Left ventricle myocardium inferior (tissue), 1 donor: ENCODE measurements at regions not wholly inside any gene's neighbourhood (a gene's known extent, or its start where the extent isn't known, plus 50 kb on each side); places are given as distances from the start of the nearest gene placed in this dataset.

Experiments
- DNase-seq: peaks from one replicate; pipeline ENCODE4 v3.0.0-alpha.2; 2020
- H3K27ac ChIP-seq: fragments of 200-600 bp; replicated peaks from 2 replicates; pipeline ENCODE4 v1.8.0; 2021
- H3K27me3 ChIP-seq: fragments of 200-600 bp; 2 replicates; pipeline ENCODE4 v1.8.0; 2021; ENCODE audit warnings: low read depth
- H3K36me3 ChIP-seq: fragments of 200-600 bp; 2 replicates; pipeline ENCODE4 v1.8.0; 2021
- H3K4me1 ChIP-seq: fragments of 200-600 bp; 2 replicates; pipeline ENCODE4 v1.8.0; 2021
- H3K4me3 ChIP-seq: fragments of 200-600 bp; 2 replicates; pipeline ENCODE4 v1.8.0; 2021; ENCODE audit warnings: mild to moderate bottlenecking, moderate library complexity
- H3K9me3 ChIP-seq: fragments of 200-600 bp; replicated peaks from 2 replicates; pipeline ENCODE4 v1.8.0; 2021
- intact Hi-C: fragments of 100-400 bp; cut with micrococcal nuclease; formaldehyde crosslinking; loops from one replicate; pipeline ENCODE4 v1.11.0; 2022
- TF ChIP-seq, protein P1 (sequence below): fragments of 200-600 bp; IDR thresholded peaks from 2 replicates; pipeline ENCODE4 v1.8.0; 2021; ENCODE audit warnings: antibody characterized with exemption, mild to moderate bottlenecking, borderline replicate concordance
- donor health status: DM: no; HTN: yes; CAD: no; lungs with severe emphysema.

- Histone ChIP-seq H3K9me3 (no peaks in the 10 kb centered on the region), H3K4me1 (peaks cover 9% of the 10 kb centered on the region), H3K27ac (no peak overlapping the region), H3K4me3 (no peak overlapping the region), H3K27me3 (no peaks in the 10 kb centered on the region), H3K36me3 (no peaks in the 10 kb centered on the region)
- TF ChIP-seq, protein P1, sequence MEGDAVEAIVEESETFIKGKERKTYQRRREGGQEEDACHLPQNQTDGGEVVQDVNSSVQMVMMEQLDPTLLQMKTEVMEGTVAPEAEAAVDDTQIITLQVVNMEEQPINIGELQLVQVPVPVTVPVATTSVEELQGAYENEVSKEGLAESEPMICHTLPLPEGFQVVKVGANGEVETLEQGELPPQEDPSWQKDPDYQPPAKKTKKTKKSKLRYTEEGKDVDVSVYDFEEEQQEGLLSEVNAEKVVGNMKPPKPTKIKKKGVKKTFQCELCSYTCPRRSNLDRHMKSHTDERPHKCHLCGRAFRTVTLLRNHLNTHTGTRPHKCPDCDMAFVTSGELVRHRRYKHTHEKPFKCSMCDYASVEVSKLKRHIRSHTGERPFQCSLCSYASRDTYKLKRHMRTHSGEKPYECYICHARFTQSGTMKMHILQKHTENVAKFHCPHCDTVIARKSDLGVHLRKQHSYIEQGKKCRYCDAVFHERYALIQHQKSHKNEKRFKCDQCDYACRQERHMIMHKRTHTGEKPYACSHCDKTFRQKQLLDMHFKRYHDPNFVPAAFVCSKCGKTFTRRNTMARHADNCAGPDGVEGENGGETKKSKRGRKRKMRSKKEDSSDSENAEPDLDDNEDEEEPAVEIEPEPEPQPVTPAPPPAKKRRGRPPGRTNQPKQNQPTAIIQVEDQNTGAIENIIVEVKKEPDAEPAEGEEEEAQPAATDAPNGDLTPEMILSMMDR = no peak
- intact Hi-C loops = no loop called here
- DNase-seq = no peak
These were observed 257.9 kb upstream of the CPEB2 start for GRCh38 chr4:14744346-14744745.

DNA sequence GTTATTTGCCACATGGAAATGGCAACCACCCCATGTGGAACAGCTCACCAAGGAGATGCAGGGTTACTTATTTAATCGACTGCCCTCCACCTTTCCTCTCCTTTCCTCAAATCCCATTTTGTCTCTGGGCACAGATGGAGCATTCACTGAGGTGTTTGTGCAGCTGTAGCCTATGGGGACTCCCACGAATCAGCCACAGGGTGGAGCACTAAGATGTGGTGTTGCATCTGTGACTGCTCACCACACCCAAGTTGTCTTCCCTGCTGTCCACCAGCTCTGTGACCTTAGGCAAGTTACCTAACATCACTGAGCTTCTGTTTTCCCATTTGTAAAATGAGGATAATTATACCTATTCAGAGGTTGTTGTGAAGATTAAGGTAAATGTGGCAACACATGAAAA is 252.4 kb upstream of the CPEB2 start:
- intact Hi-C loops = no loop called here
- Histone ChIP-seq H3K9me3 (peaks cover 20% of the 10 kb centered on the region), H3K36me3 (no peaks in the 10 kb centered on the region), H3K4me1 (peaks cover 9% of the 10 kb centered on the region), H3K27me3 (no peaks in the 10 kb centered on the region), H3K27ac (no peak overlapping the region), H3K4me3 (no peak overlapping the region)
- peak; percentile 29 for DNase-seq
- TF ChIP-seq, protein P1 = peak; percentile 71

GRCh38 chr4:14752341-14753046 is 249.8 kb upstream of the CPEB2 start:
- Histone ChIP-seq H3K27me3 (no peaks in the 10 kb centered on the region), H3K36me3 (no peaks in the 10 kb centered on the region), H3K4me3 (no peak overlapping the region), H3K9me3 (peaks cover 20% of the 10 kb centered on the region), H3K27ac (no peak overlapping the region), H3K4me1 (peaks cover 9% of the 10 kb centered on the region)
- TF ChIP-seq, protein P1 = no peak
- intact Hi-C loops = no loop called here
- DNase-seq = no peak

DNA sequence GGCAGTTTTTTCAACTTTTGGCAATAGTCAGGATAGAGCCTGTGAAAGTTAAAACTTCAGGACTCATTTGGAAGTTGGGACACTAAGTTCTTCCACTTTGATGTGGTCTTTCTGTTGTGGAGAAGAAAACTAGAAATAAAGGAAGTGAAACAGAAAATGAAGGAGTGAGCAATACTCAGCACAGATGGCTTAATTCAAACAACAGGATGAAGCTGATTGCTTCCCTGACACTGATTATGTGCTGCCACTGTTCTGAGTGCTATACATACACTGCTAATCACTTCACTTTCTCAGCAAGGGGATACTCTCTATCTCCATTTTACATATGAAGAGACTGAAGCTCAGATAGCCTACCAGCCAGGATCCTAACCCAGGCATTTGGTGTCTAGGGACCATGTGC is 235.1 kb upstream of the CPEB2 start:
- no peak for DNase-seq

DNA sequence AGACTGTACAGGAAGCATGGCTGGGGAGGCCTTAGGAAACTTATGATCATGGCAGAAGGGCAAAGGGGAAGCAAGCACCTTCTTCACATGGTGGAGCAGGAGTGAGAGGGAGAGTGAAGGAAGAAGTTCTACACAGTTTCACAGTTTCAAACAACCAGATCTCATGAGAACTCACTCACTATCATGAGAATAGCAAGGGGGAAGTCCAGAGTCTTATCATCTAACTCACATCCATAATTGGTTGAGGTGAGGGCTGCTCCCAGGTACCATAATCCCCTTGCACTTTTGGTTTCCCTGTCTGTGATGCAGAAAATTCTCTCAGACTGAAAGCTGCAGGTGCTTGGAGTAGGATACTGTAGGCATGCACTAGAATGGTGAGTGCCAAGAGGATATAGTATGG is 233.8 kb upstream of the CPEB2 start:
- Histone ChIP-seq H3K4me1 (no peaks in the 10 kb centered on the region), H3K9me3 (peaks cover under 1% of the 10 kb centered on the region), H3K36me3 (no peaks in the 10 kb centered on the region), H3K27me3 (no peaks in the 10 kb centered on the region), H3K27ac (no peak overlapping the region), H3K4me3 (no peak overlapping the region)
- TF ChIP-seq, protein P1 = no peak
- no peak for DNase-seq
- intact Hi-C loops = no loop called here

More for the DNA sequence above, 235.1 kb upstream of the CPEB2 start:
- intact Hi-C loops = no loop called here
- H3K27me3 ChIP-seq = no peaks in the 10 kb centered on the region
- no peaks in the 10 kb centered on the region for H3K4me1 ChIP-seq
- H3K27ac ChIP-seq = no peak overlapping the region
- no peak overlapping the region for H3K4me3 ChIP-seq
- H3K9me3 ChIP-seq = no peaks in the 10 kb centered on the region
- TF ChIP-seq, protein P1 = no peak
- H3K36me3 ChIP-seq = no peaks in the 10 kb centered on the region
